GM12864 (cell line): ENCODE measurements at regions not wholly inside any gene's neighbourhood (a gene's known extent, or its start where the extent isn't known, plus 50 kb on each side); places are given as distances from the start of the nearest gene placed in this dataset.

Experiments
- DNase-seq: peaks from one replicate; pipeline ENCODE4 v3.0.0-alpha.2; 2011; ENCODE audit warnings: low read depth
- H3K4me3 ChIP-seq: 2 replicates; pipeline ENCODE4 v1.5.1; 2011; ENCODE audit warnings: mild to moderate bottlenecking, low read depth, low read length, control low read depth
- CTCF ChIP-seq: IDR thresholded peaks from 2 replicates; pipeline ENCODE4 v1.5.1; 2011; ENCODE audit warnings: low read depth, mild to moderate bottlenecking, moderate library complexity, low read length, control low read depth, inconsistent platforms; ENCODE audit errors: missing control alignments

GRCh38 chrX:68938244-68939004, 109.6 kb downstream of the EFNB1 start:
- no peak for DNase-seq
- no peak for TF ChIP-seq CTCF
- H3K4me3 ChIP-seq = no peak overlapping the region

GRCh38 chrX:68937581-68937980, 108.8 kb downstream of the EFNB1 start:
- no peak overlapping the region for H3K4me3 ChIP-seq
- DNase-seq = no peak
- TF ChIP-seq CTCF = no peak

GRCh38 chrX:68936608-68937007, 107.8 kb downstream of the EFNB1 start:
- H3K4me3 ChIP-seq = no peak overlapping the region
- DNase-seq = no peak
- no peak for TF ChIP-seq CTCF

GRCh38 chrX:68936126-68936525, 107.3 kb downstream of the EFNB1 start:
- H3K4me3 ChIP-seq = no peak overlapping the region
- TF ChIP-seq CTCF = no peak
- DNase-seq = no peak

GRCh38 chrX:68935362-68935761, 106.5 kb downstream of the EFNB1 start:
- no peak for DNase-seq
- TF ChIP-seq CTCF = no peak

GRCh38 chrX:68934922-68935321, 106.1 kb downstream of the EFNB1 start:
- no peak for TF ChIP-seq CTCF
- no peak for DNase-seq
- no peak overlapping the region for H3K4me3 ChIP-seq

More at GRCh38 chrX:68935362-68935761, 106.5 kb downstream of the EFNB1 start:
- H3K4me3 ChIP-seq = no peak overlapping the region

- H3K4me3 ChIP-seq = no peak overlapping the region
- no peak for TF ChIP-seq CTCF
- no peak for DNase-seq
Observed at GRCh38 chrX:68934421-68934820, 105.6 kb downstream of the EFNB1 start.
